Lower leg skin (tissue), 4 donors: ENCODE measurements at regions not wholly inside any gene's neighbourhood (a gene's known extent, or its start where the extent isn't known, plus 50 kb on each side); places are given as distances from the start of the nearest gene placed in this dataset.

Experiments
- DNase-seq, 2 donors: peaks; one replicate each; pipeline ENCODE4 v3.0.0-alpha.2; 2019; ENCODE audit warnings: low spot score in 2 of 2
- H3K4me3 ChIP-seq: fragments of 200-600 bp; sonication (generic); 2 replicates; pipeline ENCODE4 v1.5.1; 2017; ENCODE audit warnings: mild to moderate bottlenecking, low read depth; ENCODE audit not compliant: poor library complexity, severe bottlenecking
- CTCF ChIP-seq, 3 donors: fragments of 450-650 bp; IDR thresholded peaks; one replicate each; pipeline ENCODE4 v1.5.1; 2016; ENCODE audit warnings: antibody characterized with exemption in 3 of 3, mild to moderate bottlenecking in 3 of 3, moderate library complexity in 2 of 3
- POLR2A ChIP-seq, 2 donors: fragments of 450-650 bp; IDR thresholded peaks; one replicate each; pipeline ENCODE4 v1.6.1; 2016 to 2017; ENCODE audit warnings: antibody characterized with exemption in 2 of 2, mild to moderate bottlenecking in 1 of 2, moderate library complexity in 1 of 2
- WGBS, 2 donors: methylation state at CpG; one replicate each; pipeline ENCODE4 v1.1.5; 2018; 5-methylcytosine and 5-hydroxymethylcytosine counted together
- intact Hi-C: fragments of 100-400 bp; cut with DNase I; formaldehyde crosslinking; loops from one replicate; pipeline ENCODE4 v1.15.0; 2023; ENCODE audit warnings: low total_unique reads

GRCh38 chr1:215479567-215479966 lies 87.5 kb upstream of the KCTD3 start:
- H3K4me3 ChIP-seq: no peak overlapping the region
- intact Hi-C loops: no loop called here
- no peak for DNase-seq
- no peak for TF ChIP-seq CTCF (IDR thresholded peaks at IDR 0.05)
- no peak for TF ChIP-seq POLR2A (IDR thresholded peaks at IDR 0.05)

GRCh38 chr1:215482079-215482478 lies 85.0 kb upstream of the KCTD3 start:
- no peak overlapping the region for H3K4me3 ChIP-seq
- intact Hi-C loops: no loop called here
- DNase-seq: no peak
- 40 to 58% methylated on average over 2 of the region's 2 CpGs for WGBS, 2 donors
- TF ChIP-seq CTCF (IDR thresholded peaks at IDR 0.05) (no peak), POLR2A (IDR thresholded peaks at IDR 0.05) (no peak)

GRCh38 chr1:215484171-215484939 lies 82.7 kb upstream of the KCTD3 start:
- 69 to 75% methylated on average over 4 of the region's 4 CpGs for WGBS, 2 donors
- TF ChIP-seq POLR2A (IDR thresholded peaks at IDR 0.05): no peak
- TF ChIP-seq CTCF (IDR thresholded peaks at IDR 0.05): no peak
- intact Hi-C loops: no loop called here
- no peak for DNase-seq
- H3K4me3 ChIP-seq: no peak overlapping the region

GRCh38 chr1:215487466-215487865 lies 79.6 kb upstream of the KCTD3 start:
- 92% methylated on average over 1 of the region's 1 CpG for WGBS, 2 donors
- DNase-seq: no peak
- TF ChIP-seq POLR2A (IDR thresholded peaks at IDR 0.05): no peak
- no peak for TF ChIP-seq CTCF (IDR thresholded peaks at IDR 0.05)
- intact Hi-C loops: no loop called here
- H3K4me3 ChIP-seq: no peak overlapping the region

- WGBS, 2 donors: 38 to 51% methylated on average over 1 of the region's 1 CpG
- intact Hi-C loops: no loop called here
- no peak overlapping the region for H3K4me3 ChIP-seq
- no peak for DNase-seq
- TF ChIP-seq CTCF (IDR thresholded peaks at IDR 0.05): no peak
- TF ChIP-seq POLR2A (IDR thresholded peaks at IDR 0.05): no peak
Measured at GRCh38 chr1:215488850-215489249, 78.3 kb upstream of the KCTD3 start.
